Choroid plexus epithelial cell (primary cell): ENCODE measurements at regions not wholly inside any gene's neighbourhood (a gene's known extent, or its start where the extent isn't known, plus 50 kb on each side); places are given as distances from the start of the nearest gene placed in this dataset.
A peak's percentile ranks its signal among the peaks of the same experiment; 100 is the strongest.

Experiments
- DNase-seq: peaks from one replicate; pipeline ENCODE4 v3.0.0-alpha.2; 2010; ENCODE audit warnings: low read depth
- H3K4me3 ChIP-seq: 2 replicates; pipeline ENCODE4 v1.5.1; 2011; ENCODE audit warnings: low read depth, mild to moderate bottlenecking, control low read depth, low read length, moderate library complexity
- CTCF ChIP-seq: conservative IDR thresholded peaks from 2 replicates; pipeline ENCODE4 v1.5.1; 2011; ENCODE audit warnings: low read depth, mild to moderate bottlenecking, control low read depth, inconsistent platforms, low read length, moderate library complexity

GRCh38 chr3:69445024-69445423 lies 59.1 kb upstream of the FRMD4B start:
- H3K4me3 ChIP-seq = peak overlapping the region; percentile 32
- TF ChIP-seq CTCF = no peak

GRCh38 chr3:69443457-69443920 lies 57.6 kb upstream of the FRMD4B start:
- no peak overlapping the region for H3K4me3 ChIP-seq
- peak; percentile 28 for DNase-seq
- TF ChIP-seq CTCF = no peak

More at GRCh38 chr3:69445024-69445423, 59.1 kb upstream of the FRMD4B start:
- no peak for DNase-seq

- no peak overlapping the region for H3K4me3 ChIP-seq
- DNase-seq = no peak
- no peak for TF ChIP-seq CTCF
Observed at GRCh38 chr3:69442771-69443311, 57.0 kb upstream of the FRMD4B start.

GRCh38 chr3:69441732-69442131 lies 55.8 kb upstream of the FRMD4B start:
- no peak for DNase-seq
- H3K4me3 ChIP-seq = no peak overlapping the region
- TF ChIP-seq CTCF = no peak

GRCh38 chr3:69441040-69441439 lies 55.2 kb upstream of the FRMD4B start:
- no peak overlapping the region for H3K4me3 ChIP-seq
- TF ChIP-seq CTCF = no peak
- no peak for DNase-seq

GRCh38 chr3:69439643-69440270 lies 53.9 kb upstream of the FRMD4B start:
- peak; percentile 66 for DNase-seq
- no peak overlapping the region for H3K4me3 ChIP-seq
- TF ChIP-seq CTCF = peak; percentile 73

- TF ChIP-seq CTCF = no peak
- no peak overlapping the region for H3K4me3 ChIP-seq
- no peak for DNase-seq
Observed at GRCh38 chr3:69438476-69438875, 52.6 kb upstream of the FRMD4B start.
